NOMO-1 treated with DMSO at 0.1 percent for 48 hours (cell line): ENCODE measurements at regions not wholly inside any gene's neighbourhood (a gene's known extent, or its start where the extent isn't known, plus 50 kb on each side); places are given as distances from the start of the nearest gene placed in this dataset.
A peak's percentile ranks its signal among the peaks of the same experiment; 100 is the strongest.

Experiments used
- DNase-seq: peaks from one replicate; lab custom pipeline; 2025; ENCODE audit not compliant: unreplicated experiment; lab: John Stamatoyannopoulos, UW

- no peak for DNase-seq
These were observed 55.1 kb upstream of the PAGE4 start for GRCh38 chrX:49773993-49774392.

GRCh38 chrX:49767236-49767635, 61.9 kb upstream of the PAGE4 start:
- no peak for DNase-seq

GRCh38 chrX:49762175-49762720, 66.5 kb upstream of the PAGE1 start:
- no peak for DNase-seq

GRCh38 chrX:49761481-49761880, 65.7 kb upstream of the PAGE1 start:
- DNase-seq: peak; percentile 18

GRCh38 chrX:49760290-49760890, 64.6 kb upstream of the PAGE1 start:
- no peak for DNase-seq

- DNase-seq: no peak
These were observed 60.9 kb upstream of the PAGE1 start for GRCh38 chrX:49756692-49757091.

- DNase-seq: peak; percentile 23
These were observed 58.6 kb upstream of the PAGE1 start for GRCh38 chrX:49754233-49754857.

GRCh38 chrX:49753691-49754090, 57.9 kb upstream of the PAGE1 start:
- no peak for DNase-seq

GRCh38 chrX:49748211-49748956, 52.6 kb upstream of the PAGE1 start:
- no peak for DNase-seq

- no peak for DNase-seq
These were observed 50.5 kb upstream of the PAGE1 start for GRCh38 chrX:49746306-49746705.
